Liver (tissue), 8 donors: ENCODE measurements at regions not wholly inside any gene's neighbourhood (a gene's known extent, or its start where the extent isn't known, plus 50 kb on each side); places are given as distances from the start of the nearest gene placed in this dataset.

ENCODE experiments used
- DNase-seq: peaks from one replicate; pipeline ENCODE4 v3.0.0-alpha.2; 2017; ENCODE audit warnings: low spot score
- H3K27ac ChIP-seq, 2 donors: one replicate each; pipeline ENCODE4 v1.7.0; 2013; ENCODE audit warnings: inconsistent platforms in 2 of 2, low read length in 2 of 2, control low read depth in 1 of 2, low read depth in 1 of 2, mild to moderate bottlenecking in 1 of 2
- H3K27me3 ChIP-seq, 4 donors: one replicate each; pipeline versions ENCODE4 v1.6.1 to v1.7.0; 2013; ENCODE audit warnings: low read length in 3 of 4, inconsistent platforms in 1 of 4, mild to moderate bottlenecking in 1 of 4, moderate library complexity in 1 of 4; ENCODE audit not compliant: control insufficient read depth in 4 of 4, insufficient read depth in 4 of 4
- H3K36me3 ChIP-seq, 4 donors: one replicate each; pipeline versions ENCODE4 v1.6.1 to v1.7.0; 2013; ENCODE audit warnings: low read length in 3 of 4, mild to moderate bottlenecking in 3 of 4, low read depth in 1 of 4, moderate library complexity in 1 of 4; ENCODE audit not compliant: control insufficient read depth in 4 of 4, insufficient read depth in 3 of 4
- H3K4me1 ChIP-seq, 4 donors: one replicate each; pipeline versions ENCODE4 v1.6.1 to v1.7.0; 2013; ENCODE audit warnings: low read length in 3 of 4, mild to moderate bottlenecking in 3 of 4, moderate library complexity in 1 of 4; ENCODE audit not compliant: control insufficient read depth in 4 of 4, insufficient read depth in 4 of 4
- H3K4me3 ChIP-seq, 3 donors: one replicate each; pipeline versions ENCODE4 v1.6.1 to v1.7.0; 2013; ENCODE audit warnings: low read length in 3 of 3, control low read depth in 1 of 3, low read depth in 1 of 3, mild to moderate bottlenecking in 1 of 3
- H3K9ac ChIP-seq, 2 donors: one replicate each; pipeline ENCODE4 v1.7.0; 2013; ENCODE audit warnings: low read length in 2 of 2, mild to moderate bottlenecking in 2 of 2, moderate library complexity in 2 of 2, control low read depth in 1 of 2, low read depth in 1 of 2
- H3K9me3 ChIP-seq, 4 donors: one replicate each; pipeline versions ENCODE4 v1.6.1 to v1.7.0; 2013; ENCODE audit warnings: low read length in 3 of 4; ENCODE audit not compliant: control insufficient read depth in 4 of 4
- EGR1 ChIP-seq, 2 donors: IDR thresholded peaks; 2 replicates each; pipeline ENCODE4 v1.6.1; 2016 to 2018; ENCODE audit warnings: antibody characterized with exemption in 2 of 2, low read depth in 2 of 2
- FOXA1 ChIP-seq: IDR thresholded peaks from 2 replicates; pipeline ENCODE4 v1.6.1; 2016; ENCODE audit warnings: antibody characterized with exemption
- FOXA2 ChIP-seq: IDR thresholded peaks from 2 replicates; pipeline ENCODE4 v1.6.1; 2016; ENCODE audit warnings: antibody characterized with exemption
- GABPA ChIP-seq, 2 donors: IDR thresholded peaks in 1 of 2; conservative IDR thresholded peaks in 1 of 2; 2 replicates each; pipeline ENCODE4 v1.6.1; 2016; ENCODE audit warnings: antibody characterized with exemption in 2 of 2, mild to moderate bottlenecking in 1 of 2, moderate library complexity in 1 of 2
- HNF4A ChIP-seq, 2 donors: conservative IDR thresholded peaks; 2 replicates each; pipeline ENCODE4 v1.6.1; 2016; ENCODE audit warnings: antibody characterized with exemption in 2 of 2, mild to moderate bottlenecking in 2 of 2
- HNF4G ChIP-seq: IDR thresholded peaks from 2 replicates; pipeline ENCODE4 v1.6.1; 2016; ENCODE audit warnings: antibody characterized with exemption
- JUND ChIP-seq, 2 donors: IDR thresholded peaks; 2 replicates each; pipeline ENCODE4 v1.6.1; 2016; ENCODE audit warnings: antibody characterized with exemption in 2 of 2
- NR2F2 ChIP-seq: IDR thresholded peaks from 2 replicates; pipeline ENCODE4 v1.6.1; 2016; ENCODE audit warnings: antibody characterized with exemption
- RAD21 ChIP-seq, 2 donors: IDR thresholded peaks; 2 replicates each; pipeline ENCODE4 v1.6.1; 2016; ENCODE audit warnings: antibody characterized with exemption in 2 of 2, mild to moderate bottlenecking in 2 of 2
- RXRA ChIP-seq, 2 donors: IDR thresholded peaks; 2 replicates each; pipeline ENCODE4 v1.6.1; 2017 to 2018; ENCODE audit warnings: antibody characterized with exemption in 2 of 2, mild to moderate bottlenecking in 1 of 2
- SP1 ChIP-seq: IDR thresholded peaks from 2 replicates; pipeline ENCODE4 v1.6.1; 2018; ENCODE audit warnings: antibody characterized with exemption, mild to moderate bottlenecking
- TAF1 ChIP-seq: conservative IDR thresholded peaks from 2 replicates; pipeline ENCODE4 v1.6.1; 2016; ENCODE audit warnings: antibody characterized with exemption, mild to moderate bottlenecking
- YY1 ChIP-seq: IDR thresholded peaks from 2 replicates; pipeline ENCODE4 v1.6.1; 2016; ENCODE audit warnings: antibody characterized with exemption, mild to moderate bottlenecking
- WGBS: extraction: QIAGEN DNeasy Blood & Tissue Kit; methylation state at CpG from one replicate; pipeline ENCODE4 v1.1.7; 2013; 5-methylcytosine and 5-hydroxymethylcytosine counted together
- TF ChIP-seq, protein P1 (sequence below): IDR thresholded peaks from 2 replicates; pipeline ENCODE4 v1.6.1; 2016; ENCODE audit warnings: antibody characterized with exemption
- TF ChIP-seq, protein P2 (sequence below): IDR thresholded peaks from 2 replicates; pipeline ENCODE4 v1.6.1; 2016; ENCODE audit warnings: antibody characterized with exemption
- TF ChIP-seq, protein P3 (sequence below): IDR thresholded peaks from 2 replicates; pipeline ENCODE4 v1.6.1; 2016; ENCODE audit warnings: antibody characterized with exemption, mild to moderate bottlenecking
- TF ChIP-seq, protein P4 (sequence below): IDR thresholded peaks from 2 replicates; pipeline ENCODE4 v1.6.1; 2016; ENCODE audit warnings: antibody characterized with exemption
- TF ChIP-seq, protein P5 (sequence below): fragments of 150-350 bp; IDR thresholded peaks from 2 replicates; pipeline ENCODE4 v1.5.1; 2017; ENCODE audit warnings: improper control_type of control experiment, low read depth, low read length; ENCODE audit not compliant: missing input control
- donor health status: healthy.
- donor health status: healthy.
- donor health status: healthy.
- donor health status: healthy.
- donor health status: healthy.

DNA sequence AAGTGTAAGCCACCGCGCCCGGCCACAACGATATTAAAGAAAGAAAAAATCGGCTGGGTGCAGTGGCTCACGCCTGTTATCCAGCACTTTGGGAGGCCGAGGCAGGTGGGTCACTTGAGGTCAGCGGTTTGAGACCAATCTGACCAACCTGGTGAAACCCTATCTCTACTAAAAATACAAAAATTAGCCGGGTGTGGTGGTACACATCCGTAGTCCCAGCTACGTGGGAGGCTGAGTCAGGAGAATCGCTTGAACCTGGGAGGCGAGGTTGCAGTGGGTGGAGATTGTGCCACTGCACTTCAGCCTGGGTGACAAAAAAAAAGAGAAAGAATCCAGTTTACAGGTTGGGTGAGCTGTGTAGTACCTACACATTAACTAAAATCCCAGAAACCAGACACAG, 99.9 kb upstream of the CACNA1A start:
- Histone ChIP-seq H3K36me3 (no peaks in the 10 kb centered on the region), H3K4me3 (no peak overlapping the region), H3K9ac (no peak overlapping the region), H3K4me1 (no peaks in the 10 kb centered on the region), H3K9me3 (no peaks in the 10 kb centered on the region), H3K27me3 (peaks cover 0 to 5% (median 0%) of the 10 kb centered on the region in 4 donors), H3K27ac (no peak overlapping the region)
- no peak for TF ChIP-seq TAF1
- no peak for DNase-seq
- WGBS: 81% methylated on average over 13 of the region's 13 CpGs

DNA sequence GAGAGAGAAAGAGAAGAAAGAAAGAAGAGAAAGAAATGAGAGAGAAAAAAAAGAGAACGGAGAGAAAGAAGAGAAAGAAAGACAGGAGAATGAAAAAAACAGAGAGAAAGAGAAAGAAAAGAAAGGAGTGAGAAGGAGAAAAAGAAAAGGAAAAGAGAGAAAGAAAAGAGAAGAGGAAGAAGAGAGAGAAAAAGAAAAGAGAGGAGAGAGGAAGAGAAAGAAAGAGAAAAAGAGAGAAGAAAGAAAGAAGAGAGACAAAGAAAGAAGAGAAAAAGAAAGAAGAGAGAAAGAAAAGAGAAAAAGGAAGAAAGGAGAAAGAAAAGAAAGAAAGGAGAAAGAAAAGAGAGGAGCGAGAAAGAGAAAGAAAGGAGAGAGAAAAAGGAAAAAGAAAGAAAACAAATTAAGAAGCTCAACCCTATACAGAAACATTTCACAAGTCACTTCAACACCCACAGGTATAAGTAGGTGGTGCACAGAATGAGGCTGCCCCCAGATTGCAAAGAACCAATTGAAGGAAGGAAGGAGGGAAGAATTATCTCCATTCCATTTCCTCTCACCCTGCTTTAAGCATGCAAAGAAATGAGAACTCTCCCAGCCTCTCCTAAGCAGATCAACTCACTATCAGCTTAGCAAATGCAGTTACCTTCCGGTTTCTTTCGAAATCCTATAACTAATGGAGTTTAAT, 98.8 kb upstream of the CACNA1A start:
- Histone ChIP-seq H3K9ac (no peak overlapping the region), H3K4me1 (no peaks in the 10 kb centered on the region), H3K4me3 (no peak overlapping the region), H3K27ac (no peak overlapping the region), H3K36me3 (no peaks in the 10 kb centered on the region), H3K27me3 (peaks cover 0 to 5% (median 0%) of the 10 kb centered on the region in 4 donors), H3K9me3 (no peaks in the 10 kb centered on the region)
- WGBS: 71% methylated on average over 4 of the region's 4 CpGs
- DNase-seq: no peak
- no peak for TF ChIP-seq RXRA (IDR thresholded peaks at IDR 0.05)
- TF ChIP-seq, protein P1, sequence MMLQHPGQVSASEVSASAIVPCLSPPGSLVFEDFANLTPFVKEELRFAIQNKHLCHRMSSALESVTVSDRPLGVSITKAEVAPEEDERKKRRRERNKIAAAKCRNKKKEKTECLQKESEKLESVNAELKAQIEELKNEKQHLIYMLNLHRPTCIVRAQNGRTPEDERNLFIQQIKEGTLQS: no peak
- no peak for TF ChIP-seq TAF1
- no peak for TF ChIP-seq SP1
- no peak for TF ChIP-seq FOXA2
- TF ChIP-seq YY1: no peak
- TF ChIP-seq, protein P2, sequence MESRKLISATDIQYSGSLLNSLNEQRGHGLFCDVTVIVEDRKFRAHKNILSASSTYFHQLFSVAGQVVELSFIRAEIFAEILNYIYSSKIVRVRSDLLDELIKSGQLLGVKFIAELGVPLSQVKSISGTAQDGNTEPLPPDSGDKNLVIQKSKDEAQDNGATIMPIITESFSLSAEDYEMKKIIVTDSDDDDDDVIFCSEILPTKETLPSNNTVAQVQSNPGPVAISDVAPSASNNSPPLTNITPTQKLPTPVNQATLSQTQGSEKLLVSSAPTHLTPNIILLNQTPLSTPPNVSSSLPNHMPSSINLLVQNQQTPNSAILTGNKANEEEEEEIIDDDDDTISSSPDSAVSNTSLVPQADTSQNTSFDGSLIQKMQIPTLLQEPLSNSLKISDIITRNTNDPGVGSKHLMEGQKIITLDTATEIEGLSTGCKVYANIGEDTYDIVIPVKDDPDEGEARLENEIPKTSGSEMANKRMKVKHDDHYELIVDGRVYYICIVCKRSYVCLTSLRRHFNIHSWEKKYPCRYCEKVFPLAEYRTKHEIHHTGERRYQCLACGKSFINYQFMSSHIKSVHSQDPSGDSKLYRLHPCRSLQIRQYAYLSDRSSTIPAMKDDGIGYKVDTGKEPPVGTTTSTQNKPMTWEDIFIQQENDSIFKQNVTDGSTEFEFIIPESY: no peak
- no peak for TF ChIP-seq GABPA (IDR thresholded peaks at IDR 0.05 in 1 of 2, conservative IDR thresholded peaks at IDR 0.05 in 1 of 2)
- TF ChIP-seq HNF4G: no peak
- TF ChIP-seq, protein P3, sequence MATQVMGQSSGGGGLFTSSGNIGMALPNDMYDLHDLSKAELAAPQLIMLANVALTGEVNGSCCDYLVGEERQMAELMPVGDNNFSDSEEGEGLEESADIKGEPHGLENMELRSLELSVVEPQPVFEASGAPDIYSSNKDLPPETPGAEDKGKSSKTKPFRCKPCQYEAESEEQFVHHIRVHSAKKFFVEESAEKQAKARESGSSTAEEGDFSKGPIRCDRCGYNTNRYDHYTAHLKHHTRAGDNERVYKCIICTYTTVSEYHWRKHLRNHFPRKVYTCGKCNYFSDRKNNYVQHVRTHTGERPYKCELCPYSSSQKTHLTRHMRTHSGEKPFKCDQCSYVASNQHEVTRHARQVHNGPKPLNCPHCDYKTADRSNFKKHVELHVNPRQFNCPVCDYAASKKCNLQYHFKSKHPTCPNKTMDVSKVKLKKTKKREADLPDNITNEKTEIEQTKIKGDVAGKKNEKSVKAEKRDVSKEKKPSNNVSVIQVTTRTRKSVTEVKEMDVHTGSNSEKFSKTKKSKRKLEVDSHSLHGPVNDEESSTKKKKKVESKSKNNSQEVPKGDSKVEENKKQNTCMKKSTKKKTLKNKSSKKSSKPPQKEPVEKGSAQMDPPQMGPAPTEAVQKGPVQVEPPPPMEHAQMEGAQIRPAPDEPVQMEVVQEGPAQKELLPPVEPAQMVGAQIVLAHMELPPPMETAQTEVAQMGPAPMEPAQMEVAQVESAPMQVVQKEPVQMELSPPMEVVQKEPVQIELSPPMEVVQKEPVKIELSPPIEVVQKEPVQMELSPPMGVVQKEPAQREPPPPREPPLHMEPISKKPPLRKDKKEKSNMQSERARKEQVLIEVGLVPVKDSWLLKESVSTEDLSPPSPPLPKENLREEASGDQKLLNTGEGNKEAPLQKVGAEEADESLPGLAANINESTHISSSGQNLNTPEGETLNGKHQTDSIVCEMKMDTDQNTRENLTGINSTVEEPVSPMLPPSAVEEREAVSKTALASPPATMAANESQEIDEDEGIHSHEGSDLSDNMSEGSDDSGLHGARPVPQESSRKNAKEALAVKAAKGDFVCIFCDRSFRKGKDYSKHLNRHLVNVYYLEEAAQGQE: no peak
- no peak for TF ChIP-seq FOXA1
- no peak for TF ChIP-seq HNF4A (conservative IDR thresholded peaks at IDR 0.05)
- TF ChIP-seq RAD21 (IDR thresholded peaks at IDR 0.05): no peak
- no peak for TF ChIP-seq NR2F2
- TF ChIP-seq, protein P4, sequence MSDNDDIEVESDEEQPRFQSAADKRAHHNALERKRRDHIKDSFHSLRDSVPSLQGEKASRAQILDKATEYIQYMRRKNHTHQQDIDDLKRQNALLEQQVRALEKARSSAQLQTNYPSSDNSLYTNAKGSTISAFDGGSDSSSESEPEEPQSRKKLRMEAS: no peak
- TF ChIP-seq EGR1 (IDR thresholded peaks at IDR 0.05; ENCODE audit: low read depth in 2 of 2): no peak
- no peak for TF ChIP-seq JUND (IDR thresholded peaks at IDR 0.05)
- TF ChIP-seq, protein P5, sequence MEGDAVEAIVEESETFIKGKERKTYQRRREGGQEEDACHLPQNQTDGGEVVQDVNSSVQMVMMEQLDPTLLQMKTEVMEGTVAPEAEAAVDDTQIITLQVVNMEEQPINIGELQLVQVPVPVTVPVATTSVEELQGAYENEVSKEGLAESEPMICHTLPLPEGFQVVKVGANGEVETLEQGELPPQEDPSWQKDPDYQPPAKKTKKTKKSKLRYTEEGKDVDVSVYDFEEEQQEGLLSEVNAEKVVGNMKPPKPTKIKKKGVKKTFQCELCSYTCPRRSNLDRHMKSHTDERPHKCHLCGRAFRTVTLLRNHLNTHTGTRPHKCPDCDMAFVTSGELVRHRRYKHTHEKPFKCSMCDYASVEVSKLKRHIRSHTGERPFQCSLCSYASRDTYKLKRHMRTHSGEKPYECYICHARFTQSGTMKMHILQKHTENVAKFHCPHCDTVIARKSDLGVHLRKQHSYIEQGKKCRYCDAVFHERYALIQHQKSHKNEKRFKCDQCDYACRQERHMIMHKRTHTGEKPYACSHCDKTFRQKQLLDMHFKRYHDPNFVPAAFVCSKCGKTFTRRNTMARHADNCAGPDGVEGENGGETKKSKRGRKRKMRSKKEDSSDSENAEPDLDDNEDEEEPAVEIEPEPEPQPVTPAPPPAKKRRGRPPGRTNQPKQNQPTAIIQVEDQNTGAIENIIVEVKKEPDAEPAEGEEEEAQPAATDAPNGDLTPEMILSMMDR: no peak
